HL-60 (cell line): ENCODE measurements at regions not wholly inside any gene's neighbourhood (a gene's known extent, or its start where the extent isn't known, plus 50 kb on each side); places are given as distances from the start of the nearest gene placed in this dataset.

ENCODE experiments used
- POLR2AphosphoS5 ChIP-seq: IDR thresholded peaks from 2 replicates; pipeline ENCODE4 v1.6.1; 2012; ENCODE audit warnings: low read depth
- SPI1 ChIP-seq: IDR thresholded peaks from 2 replicates; pipeline ENCODE4 v1.6.1; 2012; ENCODE audit warnings: low read depth, mild to moderate bottlenecking, borderline replicate concordance
- TF ChIP-seq, protein P1 (sequence below): IDR thresholded peaks from one replicate; pipeline ENCODE4 v1.5.1; 2011; ENCODE audit warnings: low read length, control low read depth, inconsistent platforms; ENCODE audit not compliant: insufficient read depth
- TF ChIP-seq, protein P2 (sequence below): IDR thresholded peaks from 2 replicates; pipeline ENCODE4 v1.6.1; 2012; ENCODE audit warnings: low read depth; ENCODE audit not compliant: insufficient replicate concordance

GRCh38 chr2:183383854-183384253, 259.6 kb downstream of the NUP35 start:
- TF ChIP-seq, protein P1, sequence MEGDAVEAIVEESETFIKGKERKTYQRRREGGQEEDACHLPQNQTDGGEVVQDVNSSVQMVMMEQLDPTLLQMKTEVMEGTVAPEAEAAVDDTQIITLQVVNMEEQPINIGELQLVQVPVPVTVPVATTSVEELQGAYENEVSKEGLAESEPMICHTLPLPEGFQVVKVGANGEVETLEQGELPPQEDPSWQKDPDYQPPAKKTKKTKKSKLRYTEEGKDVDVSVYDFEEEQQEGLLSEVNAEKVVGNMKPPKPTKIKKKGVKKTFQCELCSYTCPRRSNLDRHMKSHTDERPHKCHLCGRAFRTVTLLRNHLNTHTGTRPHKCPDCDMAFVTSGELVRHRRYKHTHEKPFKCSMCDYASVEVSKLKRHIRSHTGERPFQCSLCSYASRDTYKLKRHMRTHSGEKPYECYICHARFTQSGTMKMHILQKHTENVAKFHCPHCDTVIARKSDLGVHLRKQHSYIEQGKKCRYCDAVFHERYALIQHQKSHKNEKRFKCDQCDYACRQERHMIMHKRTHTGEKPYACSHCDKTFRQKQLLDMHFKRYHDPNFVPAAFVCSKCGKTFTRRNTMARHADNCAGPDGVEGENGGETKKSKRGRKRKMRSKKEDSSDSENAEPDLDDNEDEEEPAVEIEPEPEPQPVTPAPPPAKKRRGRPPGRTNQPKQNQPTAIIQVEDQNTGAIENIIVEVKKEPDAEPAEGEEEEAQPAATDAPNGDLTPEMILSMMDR, result no peak
- TF ChIP-seq POLR2AphosphoS5 (no peak), SPI1 (no peak)
- TF ChIP-seq, protein P2, sequence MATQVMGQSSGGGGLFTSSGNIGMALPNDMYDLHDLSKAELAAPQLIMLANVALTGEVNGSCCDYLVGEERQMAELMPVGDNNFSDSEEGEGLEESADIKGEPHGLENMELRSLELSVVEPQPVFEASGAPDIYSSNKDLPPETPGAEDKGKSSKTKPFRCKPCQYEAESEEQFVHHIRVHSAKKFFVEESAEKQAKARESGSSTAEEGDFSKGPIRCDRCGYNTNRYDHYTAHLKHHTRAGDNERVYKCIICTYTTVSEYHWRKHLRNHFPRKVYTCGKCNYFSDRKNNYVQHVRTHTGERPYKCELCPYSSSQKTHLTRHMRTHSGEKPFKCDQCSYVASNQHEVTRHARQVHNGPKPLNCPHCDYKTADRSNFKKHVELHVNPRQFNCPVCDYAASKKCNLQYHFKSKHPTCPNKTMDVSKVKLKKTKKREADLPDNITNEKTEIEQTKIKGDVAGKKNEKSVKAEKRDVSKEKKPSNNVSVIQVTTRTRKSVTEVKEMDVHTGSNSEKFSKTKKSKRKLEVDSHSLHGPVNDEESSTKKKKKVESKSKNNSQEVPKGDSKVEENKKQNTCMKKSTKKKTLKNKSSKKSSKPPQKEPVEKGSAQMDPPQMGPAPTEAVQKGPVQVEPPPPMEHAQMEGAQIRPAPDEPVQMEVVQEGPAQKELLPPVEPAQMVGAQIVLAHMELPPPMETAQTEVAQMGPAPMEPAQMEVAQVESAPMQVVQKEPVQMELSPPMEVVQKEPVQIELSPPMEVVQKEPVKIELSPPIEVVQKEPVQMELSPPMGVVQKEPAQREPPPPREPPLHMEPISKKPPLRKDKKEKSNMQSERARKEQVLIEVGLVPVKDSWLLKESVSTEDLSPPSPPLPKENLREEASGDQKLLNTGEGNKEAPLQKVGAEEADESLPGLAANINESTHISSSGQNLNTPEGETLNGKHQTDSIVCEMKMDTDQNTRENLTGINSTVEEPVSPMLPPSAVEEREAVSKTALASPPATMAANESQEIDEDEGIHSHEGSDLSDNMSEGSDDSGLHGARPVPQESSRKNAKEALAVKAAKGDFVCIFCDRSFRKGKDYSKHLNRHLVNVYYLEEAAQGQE, result no peak
